Thoracic aorta (tissue), 2 donors: ENCODE measurements at regions not wholly inside any gene's neighbourhood (a gene's known extent, or its start where the extent isn't known, plus 50 kb on each side); places are given as distances from the start of the nearest gene placed in this dataset.
"Not testable (repeated sequence)": the region's sequence is repeated elsewhere in the genome, so short reads cannot be mapped to it uniquely, and the experiment has no call there.

Source experiments
- ATAC-seq: fragments of 150-250 bp; one replicate; pipeline ENCODE4 v1.8.0; 2017; ENCODE audit warnings: low read depth; ENCODE audit not compliant: insufficient number of reproducible peaks, low FRiP score
- DNase-seq: peaks from one replicate; pipeline ENCODE4 v3.0.0-alpha.2; 2020; ENCODE audit warnings: low spot score
- H3K27ac ChIP-seq, 2 donors: fragments of 200-600 bp; sonication (generic); 1 replicate in 1 of 2; 2 replicates in 1 of 2; pipeline ENCODE4 v1.5.1; 2016; ENCODE audit warnings: mild to moderate bottlenecking in 2 of 2, moderate library complexity in 2 of 2
- H3K27me3 ChIP-seq: fragments of 200-600 bp; sonication (generic); replicated peaks from 2 replicates; pipeline ENCODE4 v1.6.0; 2016; ENCODE audit warnings: mild to moderate bottlenecking; ENCODE audit not compliant: insufficient read depth
- H3K36me3 ChIP-seq: fragments of 200-600 bp; sonication (generic); one replicate; pipeline ENCODE4 v1.5.1; 2016
- H3K4me1 ChIP-seq, 2 donors: fragments of 200-600 bp; sonication (generic); 1 replicate in 1 of 2; 2 replicates in 1 of 2; pipeline versions ENCODE4 v1.5.1 to v1.6.0; 2016; ENCODE audit warnings: low read depth in 2 of 2, mild to moderate bottlenecking in 1 of 2; ENCODE audit not compliant: control insufficient read depth in 1 of 2
- H3K4me3 ChIP-seq: fragments of 200-600 bp; sonication (generic); 2 replicates; pipeline ENCODE4 v1.5.1; 2016; ENCODE audit warnings: mild to moderate bottlenecking
- H3K9me3 ChIP-seq: fragments of 200-600 bp; sonication (generic); 2 replicates; pipeline ENCODE4 v1.5.1; 2016
- TF ChIP-seq, protein P1 (sequence below): fragments of 200-600 bp; sonication (generic); IDR thresholded peaks from one replicate; pipeline ENCODE4 v1.5.1; 2019; ENCODE audit warnings: antibody characterized with exemption

DNA sequence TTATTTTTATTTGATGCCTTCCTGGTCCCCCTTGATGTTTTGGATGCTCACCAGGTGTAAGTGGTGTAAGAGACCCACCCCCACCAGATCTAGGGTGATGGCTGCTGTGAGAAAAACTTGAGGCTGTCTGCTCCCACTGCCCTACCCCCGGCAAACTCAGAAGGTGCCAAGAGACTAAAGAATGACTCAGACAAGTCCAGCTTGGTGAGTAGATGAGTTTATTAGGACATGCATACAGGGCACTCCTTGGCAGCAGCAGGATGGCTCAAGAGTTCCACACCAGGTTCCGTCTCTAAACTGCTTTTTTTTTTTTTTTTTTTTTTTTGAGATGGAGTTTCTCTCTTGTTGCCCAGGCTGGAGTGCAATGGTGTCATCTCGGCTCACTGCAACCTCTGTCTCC lies 84.0 kb upstream of the HPF1 start:
- H3K27ac ChIP-seq, result no peak overlapping the region
- TF ChIP-seq, protein P1, sequence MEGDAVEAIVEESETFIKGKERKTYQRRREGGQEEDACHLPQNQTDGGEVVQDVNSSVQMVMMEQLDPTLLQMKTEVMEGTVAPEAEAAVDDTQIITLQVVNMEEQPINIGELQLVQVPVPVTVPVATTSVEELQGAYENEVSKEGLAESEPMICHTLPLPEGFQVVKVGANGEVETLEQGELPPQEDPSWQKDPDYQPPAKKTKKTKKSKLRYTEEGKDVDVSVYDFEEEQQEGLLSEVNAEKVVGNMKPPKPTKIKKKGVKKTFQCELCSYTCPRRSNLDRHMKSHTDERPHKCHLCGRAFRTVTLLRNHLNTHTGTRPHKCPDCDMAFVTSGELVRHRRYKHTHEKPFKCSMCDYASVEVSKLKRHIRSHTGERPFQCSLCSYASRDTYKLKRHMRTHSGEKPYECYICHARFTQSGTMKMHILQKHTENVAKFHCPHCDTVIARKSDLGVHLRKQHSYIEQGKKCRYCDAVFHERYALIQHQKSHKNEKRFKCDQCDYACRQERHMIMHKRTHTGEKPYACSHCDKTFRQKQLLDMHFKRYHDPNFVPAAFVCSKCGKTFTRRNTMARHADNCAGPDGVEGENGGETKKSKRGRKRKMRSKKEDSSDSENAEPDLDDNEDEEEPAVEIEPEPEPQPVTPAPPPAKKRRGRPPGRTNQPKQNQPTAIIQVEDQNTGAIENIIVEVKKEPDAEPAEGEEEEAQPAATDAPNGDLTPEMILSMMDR, result no peak
- no peak for ATAC-seq
- no peak for DNase-seq
- no peaks in the 10 kb centered on the region for H3K27me3 ChIP-seq
- no peaks in the 10 kb centered on the region for H3K9me3 ChIP-seq
- H3K4me3 ChIP-seq, result no peak overlapping the region
- H3K4me1 ChIP-seq, result no peaks in the 10 kb centered on the region
- H3K36me3 ChIP-seq, result no peaks in the 10 kb centered on the region

DNA sequence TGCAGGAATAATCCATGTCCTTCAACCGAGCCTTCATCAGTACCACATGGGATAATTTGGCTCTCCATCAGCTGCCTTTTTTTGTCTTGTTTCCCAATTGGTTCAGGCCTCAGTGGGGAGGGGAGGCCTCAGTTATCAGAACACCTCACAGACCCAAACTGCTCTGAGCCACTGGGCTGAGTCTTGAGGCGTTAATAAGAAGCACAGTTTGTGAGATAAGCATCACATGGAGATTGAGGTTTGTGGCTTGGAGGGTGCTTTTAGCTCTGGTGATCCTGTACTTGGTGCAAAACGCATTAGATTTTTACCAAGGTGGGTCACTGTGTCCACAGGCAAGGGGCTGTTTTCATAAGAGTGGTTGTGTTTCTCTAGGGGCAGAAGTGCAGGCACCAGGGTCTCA lies 82.8 kb upstream of the HPF1 start:
- H3K27me3 ChIP-seq, result no peaks in the 10 kb centered on the region
- no peaks in the 10 kb centered on the region for H3K36me3 ChIP-seq
- DNase-seq (no peak), ATAC-seq (no peak)
- no peak overlapping the region for H3K4me3 ChIP-seq
- H3K9me3 ChIP-seq, result no peaks in the 10 kb centered on the region
- no peaks in the 10 kb centered on the region for H3K4me1 ChIP-seq
- no peak overlapping the region for H3K27ac ChIP-seq
- TF ChIP-seq, protein P1, result no peak

DNA sequence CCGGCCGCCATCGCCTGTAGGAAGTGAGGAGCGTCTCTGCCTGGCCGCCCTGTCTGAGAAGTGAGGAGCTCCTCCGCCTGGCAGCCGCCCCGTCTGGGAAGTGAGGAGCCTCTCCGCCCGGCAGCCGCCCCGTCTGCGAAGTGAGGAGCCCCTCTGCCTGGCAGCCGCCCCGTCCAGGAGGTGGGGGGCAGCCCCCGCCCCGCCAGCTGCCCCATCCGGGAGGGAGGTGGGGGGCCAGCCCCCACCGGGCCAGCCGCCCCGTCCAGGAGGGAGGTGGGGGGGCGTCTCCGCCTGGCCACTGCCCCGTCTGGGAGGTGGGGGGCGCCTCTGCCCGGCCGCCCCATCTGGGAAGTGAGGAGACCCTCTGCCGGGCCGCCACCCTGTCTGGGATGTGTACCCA lies 70.6 kb upstream of the HPF1 start:
- H3K9me3 ChIP-seq, H3K27ac ChIP-seq, H3K36me3 ChIP-seq, ATAC-seq, H3K4me3 ChIP-seq, DNase-seq, H3K4me1 ChIP-seq, H3K27me3 ChIP-seq: not testable (repeated sequence)

DNA sequence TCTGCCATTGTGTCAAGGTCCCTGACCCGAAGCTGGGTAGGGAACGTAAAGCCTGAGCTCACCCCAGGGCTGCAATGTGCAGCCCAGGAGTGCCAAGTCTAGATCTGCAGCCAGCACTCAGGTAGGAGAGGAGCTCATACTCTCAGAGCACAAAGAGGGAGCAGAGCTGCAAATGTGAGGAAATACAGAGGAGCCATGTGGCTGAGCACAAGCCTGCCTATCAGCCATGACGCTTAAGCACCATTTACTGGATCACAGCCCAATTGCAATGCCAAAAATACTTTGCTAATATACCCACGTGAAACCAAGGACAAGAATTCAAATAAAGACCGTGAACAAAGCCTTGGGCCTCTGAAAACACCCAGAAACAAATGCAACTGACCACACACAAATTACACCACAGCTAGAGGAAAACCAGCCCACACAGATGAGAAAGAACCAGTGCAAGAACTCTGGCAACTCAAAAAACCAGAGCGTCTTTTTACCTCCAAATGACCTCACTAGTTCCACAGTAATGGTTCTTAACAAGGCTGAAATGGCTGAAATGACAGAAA lies 69.0 kb upstream of the HPF1 start:
- H3K27me3 ChIP-seq, result no peaks in the 10 kb centered on the region
- H3K4me1 ChIP-seq, result no peaks in the 10 kb centered on the region
- ATAC-seq (no peak), DNase-seq (no peak)
- no peak overlapping the region for H3K27ac ChIP-seq
- no peaks in the 10 kb centered on the region for H3K9me3 ChIP-seq
- TF ChIP-seq, protein P1, result no peak
- H3K4me3 ChIP-seq, result no peak overlapping the region
- no peaks in the 10 kb centered on the region for H3K36me3 ChIP-seq

DNA sequence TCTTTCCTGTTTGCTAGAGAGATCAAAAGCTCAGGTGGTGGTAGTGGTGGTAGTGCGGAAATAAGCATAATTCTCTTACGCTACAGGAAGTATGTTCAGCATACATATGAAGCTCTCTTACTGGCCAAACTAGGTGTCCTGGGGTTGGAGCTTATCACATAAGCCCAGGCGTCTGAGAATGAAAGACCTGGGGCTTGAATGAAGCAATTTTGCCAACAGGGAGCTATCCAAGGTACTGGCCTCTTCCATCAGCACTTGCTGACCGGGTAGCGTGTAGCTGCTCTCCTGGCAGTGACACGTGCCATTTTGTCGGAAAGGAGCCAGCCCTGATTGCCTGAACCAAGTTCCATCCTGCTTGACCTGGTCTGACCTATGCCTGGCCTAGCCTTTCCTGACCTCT lies 65.9 kb upstream of the HPF1 start:
- no peak for ATAC-seq
- no peaks in the 10 kb centered on the region for H3K27me3 ChIP-seq
- H3K4me3 ChIP-seq, result no peak overlapping the region
- H3K4me1 ChIP-seq, result no peaks in the 10 kb centered on the region
- no peak overlapping the region for H3K27ac ChIP-seq
- TF ChIP-seq, protein P1, result no peak
- H3K36me3 ChIP-seq, result no peaks in the 10 kb centered on the region
- no peak for DNase-seq
- H3K9me3 ChIP-seq, result no peaks in the 10 kb centered on the region

DNA sequence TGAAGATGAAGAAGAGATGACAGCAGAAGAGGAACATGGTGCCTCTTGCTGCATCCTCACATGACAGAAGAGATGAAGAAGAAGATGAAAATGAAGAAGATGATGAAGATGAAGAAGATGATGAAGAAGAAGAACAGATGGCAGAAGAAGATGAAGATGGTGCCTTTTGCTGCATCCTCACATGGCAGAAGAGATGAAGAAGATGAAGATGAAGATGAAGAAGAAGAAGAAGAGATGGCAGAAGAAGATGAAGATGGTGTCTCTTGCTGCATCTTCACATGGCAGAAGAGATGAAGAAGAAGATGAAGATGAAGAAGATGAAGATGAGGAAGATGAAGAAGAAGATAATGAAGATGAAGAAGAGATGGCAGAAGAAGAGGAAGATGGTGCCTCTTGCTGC lies 63.7 kb upstream of the HPF1 start:
- TF ChIP-seq, protein P1, result no peak
- no peak for DNase-seq
- H3K4me1 ChIP-seq, result no peaks in the 10 kb centered on the region
- H3K27me3 ChIP-seq, result no peaks in the 10 kb centered on the region
- no peak for ATAC-seq
- H3K27ac ChIP-seq, result no peak overlapping the region
- H3K36me3 ChIP-seq, result no peaks in the 10 kb centered on the region
- H3K4me3 ChIP-seq, result no peak overlapping the region
- no peaks in the 10 kb centered on the region for H3K9me3 ChIP-seq
